ENCODE measurements at regions not wholly inside any gene's neighbourhood (a gene's known extent, or its start where the extent isn't known, plus 50 kb on each side); places are given as distances from the start of the nearest gene placed in this dataset.

GRCh38 chr1:90562892-90563291 lies 154.2 kb downstream of the BARHL2 start:
- no peak for DNase-seq
- Histone ChIP-seq H3K4me3 (no peak overlapping the region), H3K27me3 (no peaks in the 10 kb centered on the region), H3K27ac (no peak overlapping the region), H3K9me3 (no peaks in the 10 kb centered on the region), H3K4me1 (no peaks in the 10 kb centered on the region), H3K36me3 (ENCODE audit: low read depth, missing control alignments) (no peaks in the 10 kb centered on the region)
- TF ChIP-seq POLR2A (IDR thresholded peaks at IDR 0.05) (no peak), CTCF (IDR thresholded peaks at IDR 0.05) (no peak)
- intact Hi-C loops (cut with DNase I; ENCODE audit: low total_unique reads) = no loop called here
- WGBS, 2 donors = 45 to 84% methylated on average over 2 of the region's 2 CpGs

- no peak for DNase-seq
- Histone ChIP-seq H3K9me3 (no peaks in the 10 kb centered on the region), H3K4me3 (no peak overlapping the region), H3K4me1 (no peaks in the 10 kb centered on the region), H3K27me3 (no peaks in the 10 kb centered on the region), H3K36me3 (ENCODE audit: low read depth, missing control alignments) (no peaks in the 10 kb centered on the region), H3K27ac (no peak overlapping the region)
- 56 to 59% methylated on average over 3 of the region's 3 CpGs for WGBS, 2 donors
- intact Hi-C loops (cut with DNase I; ENCODE audit: low total_unique reads) = no loop called here
- TF ChIP-seq POLR2A (IDR thresholded peaks at IDR 0.05) (no peak), CTCF (IDR thresholded peaks at IDR 0.05) (no peak)
Observed at GRCh38 chr1:90561911-90562310, 155.2 kb downstream of the BARHL2 start.

GRCh38 chr1:90561103-90561783 lies 155.9 kb downstream of the BARHL2 start:
- intact Hi-C loops (cut with DNase I; ENCODE audit: low total_unique reads) = no loop called here
- TF ChIP-seq POLR2A (IDR thresholded peaks at IDR 0.05) = no peak
- TF ChIP-seq CTCF (IDR thresholded peaks at IDR 0.05) = no peak
- Histone ChIP-seq H3K4me1 (no peaks in the 10 kb centered on the region), H3K9me3 (no peaks in the 10 kb centered on the region), H3K27me3 (no peaks in the 10 kb centered on the region), H3K4me3 (no peak overlapping the region), H3K27ac (no peak overlapping the region), H3K36me3 (ENCODE audit: low read depth, missing control alignments) (no peaks in the 10 kb centered on the region)
- WGBS, 2 donors = 56 to 58% methylated on average over 7 of the region's 7 CpGs
- DNase-seq = no peak

- intact Hi-C loops (cut with DNase I; ENCODE audit: low total_unique reads) = no loop called here
- WGBS, 2 donors = 74 to 78% methylated on average over 6 of the region's 6 CpGs
- no peak for TF ChIP-seq POLR2A (IDR thresholded peaks at IDR 0.05)
- TF ChIP-seq CTCF (IDR thresholded peaks at IDR 0.05) = no peak
Observed at GRCh38 chr1:90558754-90559378, 158.2 kb downstream of the BARHL2 start.

GRCh38 chr1:90558126-90558525 lies 159.0 kb downstream of the BARHL2 start:
- DNase-seq = no peak
- Histone ChIP-seq H3K27ac (no peak overlapping the region), H3K36me3 (ENCODE audit: low read depth, missing control alignments) (no peaks in the 10 kb centered on the region), H3K9me3 (no peaks in the 10 kb centered on the region), H3K4me3 (no peak overlapping the region), H3K27me3 (no peaks in the 10 kb centered on the region), H3K4me1 (no peaks in the 10 kb centered on the region)
- WGBS, 2 donors = 31 to 47% methylated on average over 1 of the region's 1 CpG
- intact Hi-C loops (cut with DNase I; ENCODE audit: low total_unique reads) = no loop called here
- TF ChIP-seq CTCF (IDR thresholded peaks at IDR 0.05) (no peak), POLR2A (IDR thresholded peaks at IDR 0.05) (no peak)

More at GRCh38 chr1:90558754-90559378, 158.2 kb downstream of the BARHL2 start:
- Histone ChIP-seq H3K27me3 (no peaks in the 10 kb centered on the region), H3K4me1 (no peaks in the 10 kb centered on the region), H3K4me3 (no peak overlapping the region), H3K9me3 (no peaks in the 10 kb centered on the region), H3K27ac (no peak overlapping the region), H3K36me3 (ENCODE audit: low read depth, missing control alignments) (no peaks in the 10 kb centered on the region)
- no peak for DNase-seq
